ENCODE measurements at regions not wholly inside any gene's neighbourhood (a gene's known extent, or its start where the extent isn't known, plus 50 kb on each side); places are given as distances from the start of the nearest gene placed in this dataset.
"Not testable (repeated sequence)": the region's sequence is repeated elsewhere in the genome, so short reads cannot be mapped to it uniquely, and the experiment has no call there.

DNA sequence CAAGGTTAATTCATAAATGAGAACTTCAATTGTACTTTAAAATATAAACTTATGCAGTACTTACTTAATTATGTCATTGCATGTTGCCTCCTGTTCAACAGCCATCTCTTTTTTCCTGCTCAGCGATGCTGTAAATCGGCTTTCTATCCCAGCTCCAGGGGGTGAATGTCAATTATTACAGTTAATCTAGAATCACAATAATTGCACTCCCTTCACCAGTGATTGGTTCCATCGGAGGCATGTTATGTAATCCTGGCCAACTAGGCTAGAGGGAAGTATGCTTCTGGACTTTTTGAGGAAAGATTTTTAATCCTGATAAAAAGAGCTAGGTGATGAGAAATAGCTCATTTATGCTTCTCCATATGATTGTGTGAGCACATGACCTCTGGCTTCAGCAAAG lies 53.8 kb upstream of the SGIP1 start:
- no peak for DNase-seq (ENCODE audit: low read depth)
- TF ChIP-seq, protein P1, sequence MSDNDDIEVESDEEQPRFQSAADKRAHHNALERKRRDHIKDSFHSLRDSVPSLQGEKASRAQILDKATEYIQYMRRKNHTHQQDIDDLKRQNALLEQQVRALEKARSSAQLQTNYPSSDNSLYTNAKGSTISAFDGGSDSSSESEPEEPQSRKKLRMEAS (IDR thresholded peaks at IDR 0.05; ENCODE audit: low read depth, low read length): no peak
- TF ChIP-seq, protein P2, sequence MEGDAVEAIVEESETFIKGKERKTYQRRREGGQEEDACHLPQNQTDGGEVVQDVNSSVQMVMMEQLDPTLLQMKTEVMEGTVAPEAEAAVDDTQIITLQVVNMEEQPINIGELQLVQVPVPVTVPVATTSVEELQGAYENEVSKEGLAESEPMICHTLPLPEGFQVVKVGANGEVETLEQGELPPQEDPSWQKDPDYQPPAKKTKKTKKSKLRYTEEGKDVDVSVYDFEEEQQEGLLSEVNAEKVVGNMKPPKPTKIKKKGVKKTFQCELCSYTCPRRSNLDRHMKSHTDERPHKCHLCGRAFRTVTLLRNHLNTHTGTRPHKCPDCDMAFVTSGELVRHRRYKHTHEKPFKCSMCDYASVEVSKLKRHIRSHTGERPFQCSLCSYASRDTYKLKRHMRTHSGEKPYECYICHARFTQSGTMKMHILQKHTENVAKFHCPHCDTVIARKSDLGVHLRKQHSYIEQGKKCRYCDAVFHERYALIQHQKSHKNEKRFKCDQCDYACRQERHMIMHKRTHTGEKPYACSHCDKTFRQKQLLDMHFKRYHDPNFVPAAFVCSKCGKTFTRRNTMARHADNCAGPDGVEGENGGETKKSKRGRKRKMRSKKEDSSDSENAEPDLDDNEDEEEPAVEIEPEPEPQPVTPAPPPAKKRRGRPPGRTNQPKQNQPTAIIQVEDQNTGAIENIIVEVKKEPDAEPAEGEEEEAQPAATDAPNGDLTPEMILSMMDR (IDR thresholded peaks at IDR 0.05; ENCODE audit: low read depth, low read length): no peak
- no peak for TF ChIP-seq MYC (IDR thresholded peaks at IDR 0.05; ENCODE audit: low read depth, low read length)
- no peak for TF ChIP-seq POLR2A (IDR thresholded peaks at IDR 0.05; ENCODE audit: extremely low read depth, insufficient read length)
- no peak overlapping the region for H3K4me3 ChIP-seq (ENCODE audit: low read depth, low read length)

DNA sequence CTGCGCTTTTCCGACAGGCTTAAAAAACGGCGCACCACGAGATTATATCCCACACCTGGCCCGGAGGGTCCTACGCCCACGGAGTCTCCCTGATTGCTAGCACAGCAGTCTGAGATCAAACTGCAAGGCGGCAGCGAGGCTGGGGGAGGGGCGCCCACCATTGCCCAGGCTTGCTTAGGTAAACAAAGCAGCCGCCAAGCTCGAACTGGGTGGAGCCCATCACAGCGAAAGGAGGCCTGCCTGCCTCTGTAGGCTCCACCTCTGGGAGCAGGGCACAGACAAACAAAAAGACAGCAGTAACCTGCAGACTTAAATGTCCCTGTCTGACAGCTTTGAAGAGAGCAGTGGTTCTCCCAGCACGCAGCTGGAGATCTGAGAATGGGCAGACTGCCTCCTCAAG lies 52.7 kb upstream of the SGIP1 start:
- not testable (repeated sequence) for DNase-seq (ENCODE audit: low read depth); H3K4me3 ChIP-seq (ENCODE audit: low read depth, low read length)

Measured in NB4 (cell line).